Lower lobe of right lung (tissue), 2 donors: ENCODE measurements at regions not wholly inside any gene's neighbourhood (a gene's known extent, or its start where the extent isn't known, plus 50 kb on each side); places are given as distances from the start of the nearest gene placed in this dataset.

ENCODE experiments used
- ATAC-seq, 2 donors: fragments of 200-7000 bp; cut with Tn5 transposase; one replicate each; pipeline ENCODE4 v1.9.1; 2020 to 2022; ENCODE audit warnings: mild to moderate bottlenecking in 2 of 2, moderate library complexity in 2 of 2
- DNase-seq: peaks from one replicate; pipeline ENCODE4 v3.0.0-alpha.2; 2020
- H3K27ac ChIP-seq: fragments of 200-600 bp; one replicate; pipeline ENCODE4 v1.8.0; 2022
- H3K27me3 ChIP-seq: fragments of 200-600 bp; one replicate; pipeline ENCODE4 v1.8.0; 2022; ENCODE audit warnings: low read depth
- H3K36me3 ChIP-seq: fragments of 200-600 bp; one replicate; pipeline ENCODE4 v1.8.0; 2022; ENCODE audit warnings: mild to moderate bottlenecking
- H3K4me1 ChIP-seq: fragments of 200-600 bp; one replicate; pipeline ENCODE4 v1.8.0; 2022
- H3K4me3 ChIP-seq: fragments of 200-600 bp; one replicate; pipeline ENCODE4 v1.8.0; 2022; ENCODE audit warnings: mild to moderate bottlenecking
- H3K9me3 ChIP-seq: fragments of 200-600 bp; one replicate; pipeline ENCODE4 v1.8.0; 2022
- CTCF ChIP-seq: fragments of 200-600 bp; IDR thresholded peaks from one replicate; pipeline ENCODE4 v1.8.0; 2022; ENCODE audit warnings: antibody characterized with exemption, mild to moderate bottlenecking
- intact Hi-C: fragments of 100-400 bp; cut with DNase I; formaldehyde crosslinking; loops from one replicate; pipeline ENCODE4 v1.11.0; 2022
- donor health status: DM: no; HTN: yes; CAD: no; lungs with severe emphysema.

DNA sequence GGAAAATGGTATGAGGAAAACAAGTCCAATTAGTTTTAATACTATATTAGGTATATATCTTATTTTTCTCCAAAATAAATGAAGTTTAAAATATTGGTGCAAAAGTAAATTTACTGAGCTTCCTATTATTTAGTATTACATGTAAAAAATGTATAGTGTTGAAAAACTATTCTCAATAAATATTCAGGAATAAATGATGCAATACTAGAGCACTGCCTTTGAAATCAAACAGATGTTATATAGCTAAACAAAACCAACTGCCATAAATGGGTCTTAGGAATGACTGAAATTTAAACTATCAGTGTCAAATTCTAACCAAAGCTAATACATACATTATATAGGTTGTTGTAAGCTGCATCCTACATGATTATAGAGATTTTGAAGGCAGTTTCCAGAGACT is 1434.0 kb upstream of the LRRTM3 start:
- intact Hi-C loops = no loop called here
- no peaks in the 10 kb centered on the region for H3K4me1 ChIP-seq
- no peak for DNase-seq
- H3K36me3 ChIP-seq = no peaks in the 10 kb centered on the region
- no peak overlapping the region for H3K27ac ChIP-seq
- no peaks in the 10 kb centered on the region for H3K9me3 ChIP-seq
- H3K27me3 ChIP-seq = no peaks in the 10 kb centered on the region
- H3K4me3 ChIP-seq = no peak overlapping the region
- no peak for ATAC-seq
- TF ChIP-seq CTCF = no peak

DNA sequence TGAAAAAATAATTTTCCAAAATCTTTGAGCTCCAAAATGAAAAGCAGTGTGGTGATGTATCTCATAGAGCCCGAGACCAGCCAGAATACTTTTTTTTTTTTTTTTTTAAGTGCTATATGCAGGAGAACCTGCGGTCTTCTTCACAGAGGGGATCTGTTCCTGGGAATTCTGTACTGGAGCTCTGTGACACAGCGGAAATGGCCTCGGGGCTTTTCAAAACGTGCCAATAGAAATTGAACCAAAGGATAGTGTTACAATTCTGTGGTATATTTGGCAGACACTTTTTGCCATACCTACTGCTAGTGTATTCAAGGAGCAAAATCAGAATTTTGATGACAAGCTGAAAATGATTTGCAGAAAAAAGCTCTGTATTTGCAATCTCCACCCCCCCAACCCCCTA is 1429.3 kb upstream of the LRRTM3 start:
- Histone ChIP-seq H3K4me3 (no peak overlapping the region), H3K9me3 (no peaks in the 10 kb centered on the region), H3K36me3 (no peaks in the 10 kb centered on the region), H3K4me1 (no peaks in the 10 kb centered on the region), H3K27me3 (no peaks in the 10 kb centered on the region), H3K27ac (no peak overlapping the region)
- DNase-seq (no peak), ATAC-seq (no peak)
- no peak for TF ChIP-seq CTCF
- intact Hi-C loops = no loop called here

DNA sequence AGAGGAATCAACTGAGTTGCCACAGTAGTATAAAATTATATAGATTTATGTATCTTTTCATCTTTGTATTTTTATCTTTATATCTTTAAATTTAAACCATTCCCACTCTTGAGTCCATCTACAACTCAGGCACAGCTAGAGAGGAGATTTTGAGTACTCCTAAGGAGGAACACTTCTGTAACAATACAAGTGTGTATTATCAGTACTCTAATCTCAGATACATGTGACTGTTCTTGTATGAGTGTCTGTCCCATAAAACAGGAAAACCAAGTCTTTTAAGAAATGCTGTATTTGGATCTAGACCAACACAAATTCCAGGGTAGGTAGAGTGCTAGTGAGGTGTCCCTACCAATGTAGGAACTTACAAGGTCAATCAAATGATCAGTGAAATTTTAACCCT is 1428.0 kb upstream of the LRRTM3 start:
- H3K4me3 ChIP-seq = no peak overlapping the region
- DNase-seq = no peak
- H3K9me3 ChIP-seq = no peaks in the 10 kb centered on the region
- H3K27ac ChIP-seq = no peak overlapping the region
- TF ChIP-seq CTCF = no peak
- H3K4me1 ChIP-seq = no peaks in the 10 kb centered on the region
- H3K27me3 ChIP-seq = no peaks in the 10 kb centered on the region
- no peaks in the 10 kb centered on the region for H3K36me3 ChIP-seq
- intact Hi-C loops = no loop called here
- peak; percentile 59 to 62 for ATAC-seq

DNA sequence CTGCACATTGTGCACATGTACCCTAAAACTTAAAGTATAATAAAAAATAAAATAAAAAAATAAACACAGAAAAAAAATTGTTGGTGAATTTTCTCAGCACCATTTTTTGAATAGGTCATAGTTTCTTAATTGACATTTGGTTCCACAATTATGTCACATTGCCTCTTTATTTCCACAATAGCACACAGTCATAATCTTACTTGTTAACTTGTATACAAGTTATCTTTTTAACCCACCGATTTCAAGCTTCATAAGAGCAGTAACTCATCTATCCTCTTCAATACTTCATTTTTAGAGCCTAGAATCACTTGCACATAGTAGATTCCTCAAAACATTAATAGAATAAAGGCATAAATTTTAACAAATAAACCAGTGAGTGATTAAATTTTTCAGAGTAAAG is 1425.1 kb upstream of the LRRTM3 start:
- H3K4me1 ChIP-seq = no peaks in the 10 kb centered on the region
- no peaks in the 10 kb centered on the region for H3K36me3 ChIP-seq
- H3K27me3 ChIP-seq = no peaks in the 10 kb centered on the region
- H3K4me3 ChIP-seq = no peak overlapping the region
- no peak for TF ChIP-seq CTCF
- H3K9me3 ChIP-seq = no peaks in the 10 kb centered on the region
- no peak overlapping the region for H3K27ac ChIP-seq
- DNase-seq (no peak), ATAC-seq (no peak)
- intact Hi-C loops = no loop called here

- intact Hi-C loops = no loop called here
- H3K9me3 ChIP-seq = no peaks in the 10 kb centered on the region
- no peak overlapping the region for H3K27ac ChIP-seq
- TF ChIP-seq CTCF = no peak
- H3K4me1 ChIP-seq = no peaks in the 10 kb centered on the region
- DNase-seq (no peak), ATAC-seq (peak; percentile 90)
- no peaks in the 10 kb centered on the region for H3K36me3 ChIP-seq
- no peak overlapping the region for H3K4me3 ChIP-seq
- H3K27me3 ChIP-seq = no peaks in the 10 kb centered on the region
Observed at GRCh38 chr10:65501259-65501658, 1424.6 kb upstream of the LRRTM3 start.

DNA sequence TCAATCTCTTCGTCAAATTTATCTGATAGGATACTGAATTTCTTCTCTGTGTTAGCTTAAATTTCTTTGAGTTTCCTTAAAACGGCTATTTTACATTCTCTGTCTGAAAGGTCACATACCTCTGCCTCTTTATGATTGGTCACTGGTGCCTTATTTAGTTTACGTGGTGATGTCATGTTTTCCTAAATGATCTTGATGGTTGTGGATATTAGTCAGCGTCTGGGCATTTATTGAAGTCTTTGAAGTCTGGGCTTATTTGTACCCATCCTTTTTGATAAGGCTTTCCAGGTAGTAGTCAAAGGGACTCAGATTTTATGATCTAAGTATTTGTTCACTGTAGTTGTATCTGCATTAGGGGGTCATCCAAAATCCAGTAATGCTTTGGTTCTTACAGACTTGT is 1407.5 kb upstream of the LRRTM3 start:
- H3K27ac ChIP-seq = no peak overlapping the region
- no peak for TF ChIP-seq CTCF
- H3K27me3 ChIP-seq = no peaks in the 10 kb centered on the region
- DNase-seq (no peak), ATAC-seq (no peak)
- H3K4me1 ChIP-seq = no peaks in the 10 kb centered on the region
- intact Hi-C loops = no loop called here
- H3K9me3 ChIP-seq = no peaks in the 10 kb centered on the region
- H3K4me3 ChIP-seq = no peak overlapping the region
- no peaks in the 10 kb centered on the region for H3K36me3 ChIP-seq
